Activated T-cell treated with anti-CD3 and anti-CD28 coated beads, Interleukin-2, amount 50 U/mL, for 72 hours (primary cell): ENCODE measurements at regions not wholly inside any gene's neighbourhood (a gene's known extent, or its start where the extent isn't known, plus 50 kb on each side); places are given as distances from the start of the nearest gene placed in this dataset.
A peak's percentile ranks its signal among the peaks of the same experiment; 100 is the strongest.

ENCODE experiments used
- ATAC-seq, 2 donors: fragments of 150-1000 bp; cut with Tn5 transposase; replicated peaks in 1 of 2; 2 replicates each; pipeline ENCODE4 v1.10.0; 2021; ENCODE audit warnings: moderate library complexity in 2 of 2, mild to moderate bottlenecking in 1 of 2
- DNase-seq, 2 donors: peaks; one replicate each; pipeline ENCODE4 v3.0.0; 2021 to 2022; ENCODE audit warnings: mixed read lengths in 1 of 2
- H3K27ac Mint-ChIP-seq: one replicate; pipeline ENCODE4 v1.8.0; 2022; ENCODE audit warnings: mild to moderate bottlenecking, moderate library complexity, mixed read lengths
- H3K27me3 Mint-ChIP-seq: one replicate; pipeline ENCODE4 v1.8.0; 2022; ENCODE audit warnings: low read depth, mixed read lengths
- H3K36me3 Mint-ChIP-seq, 2 donors: one replicate each; pipeline ENCODE4 v1.8.0; 2022; ENCODE audit warnings: mixed read lengths in 2 of 2, mild to moderate bottlenecking in 1 of 2; ENCODE audit not compliant: insufficient read depth in 2 of 2
- H3K4me1 Mint-ChIP-seq: one replicate; pipeline ENCODE4 v1.8.0; 2022; ENCODE audit warnings: low read depth, mixed read lengths
- H3K4me3 Mint-ChIP-seq, 2 donors: one replicate each; pipeline ENCODE4 v1.8.0; 2022; ENCODE audit warnings: mild to moderate bottlenecking in 2 of 2, mixed read lengths in 2 of 2, moderate library complexity in 2 of 2
- H3K9me3 Mint-ChIP-seq, 2 donors: one replicate each; pipeline ENCODE4 v1.8.0; 2022; ENCODE audit warnings: mixed read lengths in 2 of 2

DNA sequence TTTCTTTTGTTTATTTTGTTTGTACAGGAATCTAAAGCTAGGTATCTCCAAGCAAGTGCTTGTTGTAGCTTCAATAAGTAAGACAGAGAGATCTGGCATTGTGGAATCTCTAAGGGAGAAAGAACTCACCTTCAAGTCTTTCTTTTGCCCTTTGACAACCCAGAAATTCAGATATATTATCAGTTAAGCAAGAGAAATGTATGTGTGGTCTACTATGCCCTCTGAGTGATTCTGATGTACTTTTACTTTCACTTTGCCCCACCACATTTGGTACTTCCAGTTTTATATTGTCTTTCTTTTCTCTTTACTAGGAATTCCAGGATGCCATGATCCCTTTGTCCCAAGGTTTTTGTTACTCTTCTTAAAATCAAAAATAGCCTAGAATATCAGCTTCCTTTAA, 259.6 kb upstream of the PIK3C3 start:
- Mint-ChIP-seq H3K9me3 (peaks cover 0 to 3% of the 10 kb centered on the region in 2 donors), H3K4me3 (peak overlapping the region in 1 of 2 donors; percentile 80), H3K36me3 (no peaks in the 10 kb centered on the region), H3K4me1 (peaks cover 4% of the 10 kb centered on the region), H3K27ac (peak overlapping the region; percentile 74), H3K27me3 (no peaks in the 10 kb centered on the region)
- ATAC-seq, result no peak
- DNase-seq, result no peak

GRCh38 chr18:41693008-41693407, 262.0 kb upstream of the PIK3C3 start:
- DNase-seq (no peak), ATAC-seq (no peak)
- H3K36me3 Mint-ChIP-seq, result no peaks in the 10 kb centered on the region
- H3K27me3 Mint-ChIP-seq, result no peaks in the 10 kb centered on the region
- peaks cover 0 to 1% of the 10 kb centered on the region in 2 donors for H3K9me3 Mint-ChIP-seq
- no peak overlapping the region for H3K4me3 Mint-ChIP-seq
- no peak overlapping the region for H3K27ac Mint-ChIP-seq
- H3K4me1 Mint-ChIP-seq, result peaks cover 4% of the 10 kb centered on the region

DNA sequence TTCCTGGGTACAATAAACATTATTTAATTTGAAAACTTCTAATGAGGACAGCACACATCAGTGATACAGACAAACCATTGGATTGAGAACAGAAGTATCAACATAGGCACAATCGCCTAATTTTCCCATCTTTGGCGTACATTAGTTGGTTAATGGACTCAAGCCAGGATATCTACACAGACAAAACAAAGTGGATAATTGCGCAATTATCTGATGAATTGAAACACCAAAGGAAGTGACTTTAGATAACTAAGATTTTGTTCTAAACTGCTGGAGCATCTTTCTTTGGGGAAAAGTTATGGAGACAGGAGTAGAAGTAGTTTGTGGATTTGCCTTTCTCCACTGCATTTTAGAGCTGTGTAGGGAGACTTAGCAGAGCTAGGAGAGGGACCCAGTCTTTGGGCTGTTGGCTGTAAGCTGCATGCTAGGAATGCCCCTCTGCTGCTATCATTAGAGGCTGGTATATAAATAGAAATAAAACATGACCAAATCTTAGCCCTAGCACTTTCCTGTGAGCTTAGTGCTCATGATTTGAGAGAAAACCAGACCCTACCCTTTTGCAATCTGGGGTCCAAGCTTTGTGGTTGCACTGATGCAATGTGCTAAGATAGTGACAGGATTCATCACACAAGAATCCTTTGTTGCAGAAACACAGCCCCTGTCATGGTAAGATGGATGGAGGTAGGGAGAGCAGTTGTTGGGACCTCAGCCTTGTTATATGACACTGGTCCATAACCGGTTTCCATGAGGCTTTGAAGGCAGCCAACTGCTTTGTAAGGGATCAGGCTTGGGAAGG, 264.5 kb upstream of the PIK3C3 start:
- ATAC-seq (no peak), DNase-seq (no peak)
- Mint-ChIP-seq H3K27me3 (no peaks in the 10 kb centered on the region), H3K36me3 (no peaks in the 10 kb centered on the region), H3K27ac (no peak overlapping the region), H3K4me3 (no peak overlapping the region), H3K4me1 (peaks cover 1% of the 10 kb centered on the region), H3K9me3 (peaks cover 0 to under 1% of the 10 kb centered on the region in 2 donors)

- Mint-ChIP-seq H3K4me1 (no peaks in the 10 kb centered on the region), H3K36me3 (no peaks in the 10 kb centered on the region), H3K27ac (no peak overlapping the region), H3K4me3 (no peak overlapping the region), H3K9me3 (peaks cover 0 to 3% of the 10 kb centered on the region in 2 donors), H3K27me3 (no peaks in the 10 kb centered on the region)
- DNase-seq (no peak), ATAC-seq (no peak)
These were observed 267.9 kb upstream of the PIK3C3 start for GRCh38 chr18:41687138-41687537.

DNA sequence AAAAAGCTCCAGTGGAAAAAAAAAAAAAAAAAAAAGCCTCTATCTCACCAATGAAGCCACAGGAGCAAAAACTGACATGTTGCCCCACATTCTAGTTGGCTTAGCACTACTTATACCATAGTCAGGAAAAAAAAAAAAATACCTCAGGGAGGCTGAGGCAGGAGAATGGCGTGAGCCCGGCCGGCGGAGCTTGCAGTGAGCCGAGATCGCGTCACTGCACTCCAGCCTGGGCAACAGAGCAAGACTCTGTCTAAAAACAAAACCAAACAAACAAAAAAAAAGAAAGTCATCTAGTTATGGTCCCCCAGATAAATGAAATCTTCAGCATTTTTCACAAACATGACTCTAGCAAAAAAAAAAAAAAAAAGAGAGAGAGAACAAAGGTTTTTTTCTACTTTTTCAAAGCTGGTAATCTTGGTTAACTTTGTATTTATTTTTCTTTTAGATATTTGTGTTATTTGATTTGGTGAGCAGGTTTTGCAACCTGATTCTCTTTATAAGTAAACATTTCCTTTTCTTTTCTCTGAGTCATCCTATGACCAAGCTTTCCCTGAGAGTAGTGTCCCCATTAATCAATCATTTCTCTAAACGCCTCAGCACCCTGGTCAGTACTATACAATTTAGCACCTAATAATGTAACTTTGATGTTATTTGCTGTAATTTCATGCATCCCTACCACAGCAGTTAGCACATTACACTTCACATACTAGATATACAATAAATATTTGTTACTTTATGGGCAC, 273.7 kb upstream of the PIK3C3 start:
- Mint-ChIP-seq H3K4me3 (no peak overlapping the region), H3K4me1 (no peaks in the 10 kb centered on the region), H3K36me3 (no peaks in the 10 kb centered on the region), H3K27ac (no peak overlapping the region), H3K27me3 (no peaks in the 10 kb centered on the region), H3K9me3 (peaks cover 2 to 11% of the 10 kb centered on the region in 2 donors)
- DNase-seq, result no peak
- no peak for ATAC-seq

DNA sequence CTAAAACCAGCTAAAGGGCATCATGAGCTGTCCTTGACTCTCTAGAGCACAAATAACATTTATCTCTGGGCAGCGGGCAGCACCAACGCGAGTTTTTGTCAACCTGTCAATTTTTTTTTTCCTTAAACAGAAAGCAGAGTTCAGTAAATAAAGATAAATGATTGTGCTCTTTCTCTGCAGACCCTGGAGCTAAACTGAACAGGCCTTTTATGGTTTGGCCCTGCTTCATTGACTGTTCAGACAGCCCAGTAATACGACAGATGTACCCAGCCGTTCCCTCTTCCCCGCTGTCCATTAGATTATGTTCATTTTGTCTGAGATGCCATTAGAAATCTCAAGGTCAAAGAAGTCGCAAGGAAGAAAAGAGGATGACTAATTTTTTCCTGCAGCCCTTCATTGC, 280.5 kb upstream of the PIK3C3 start:
- ATAC-seq, result no peak
- Mint-ChIP-seq H3K4me1 (no peaks in the 10 kb centered on the region), H3K4me3 (no peak overlapping the region), H3K9me3 (peaks cover 4% of the 10 kb centered on the region in 2 donors), H3K27ac (no peak overlapping the region), H3K36me3 (no peaks in the 10 kb centered on the region), H3K27me3 (no peaks in the 10 kb centered on the region)
- no peak for DNase-seq

GRCh38 chr18:41666231-41666630, 288.8 kb upstream of the PIK3C3 start:
- Mint-ChIP-seq H3K9me3 (peaks cover 2 to 10% of the 10 kb centered on the region in 2 donors), H3K4me3 (no peak overlapping the region), H3K36me3 (no peaks in the 10 kb centered on the region), H3K27me3 (no peaks in the 10 kb centered on the region), H3K4me1 (no peaks in the 10 kb centered on the region), H3K27ac (no peak overlapping the region)
- no peak for DNase-seq
- ATAC-seq, result no peak

GRCh38 chr18:41665210-41665609, 289.8 kb upstream of the PIK3C3 start:
- Mint-ChIP-seq H3K4me3 (no peak overlapping the region), H3K4me1 (no peaks in the 10 kb centered on the region), H3K36me3 (no peaks in the 10 kb centered on the region), H3K27me3 (no peaks in the 10 kb centered on the region), H3K9me3 (peaks cover 3 to 10% of the 10 kb centered on the region in 2 donors), H3K27ac (no peak overlapping the region)
- DNase-seq (no peak), ATAC-seq (no peak)

GRCh38 chr18:41660654-41661053, 294.4 kb upstream of the PIK3C3 start:
- no peak for ATAC-seq
- Mint-ChIP-seq H3K36me3 (no peaks in the 10 kb centered on the region), H3K27ac (no peak overlapping the region), H3K9me3 (peaks cover 1 to 7% of the 10 kb centered on the region in 2 donors), H3K4me1 (no peaks in the 10 kb centered on the region), H3K4me3 (no peak overlapping the region), H3K27me3 (peaks cover under 1% of the 10 kb centered on the region)
- no peak for DNase-seq

DNA sequence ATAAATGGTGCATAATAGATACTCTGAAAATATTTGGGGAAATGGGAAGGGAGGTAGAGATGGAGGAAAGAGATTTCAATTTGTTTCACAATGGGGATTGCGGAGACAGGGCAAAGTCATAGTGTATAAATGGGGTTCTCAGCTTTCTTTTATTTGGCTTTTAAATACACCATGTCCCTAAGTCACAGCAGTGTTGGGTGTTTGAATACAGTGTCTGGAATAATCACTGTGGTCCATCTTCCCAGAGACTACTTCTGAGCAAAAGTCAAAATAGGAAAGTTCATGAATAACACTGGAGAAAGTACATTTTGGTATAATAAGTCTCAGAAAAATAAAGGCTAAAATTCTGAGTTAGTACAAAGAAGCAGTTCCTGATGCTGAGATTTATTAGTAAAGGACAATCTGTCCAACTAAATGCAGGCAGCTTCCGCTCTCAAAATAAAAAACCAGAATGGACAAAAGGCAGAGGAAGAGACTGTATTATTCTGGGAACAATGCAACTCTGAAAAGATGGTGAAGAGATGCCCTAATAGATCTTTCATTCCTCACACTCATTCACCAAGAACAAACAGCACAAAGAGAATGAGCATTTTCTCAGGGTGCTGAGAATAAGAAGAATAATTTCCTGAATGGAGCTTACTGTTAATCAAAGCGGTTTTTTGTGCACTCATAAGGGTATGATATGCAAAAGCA, 295.4 kb upstream of the PIK3C3 start:
- Mint-ChIP-seq H3K4me1 (no peaks in the 10 kb centered on the region), H3K9me3 (peaks cover 1 to 8% of the 10 kb centered on the region in 2 donors), H3K27ac (no peak overlapping the region), H3K36me3 (no peaks in the 10 kb centered on the region), H3K4me3 (no peak overlapping the region), H3K27me3 (peaks cover 6% of the 10 kb centered on the region)
- DNase-seq (no peak), ATAC-seq (no peak)

DNA sequence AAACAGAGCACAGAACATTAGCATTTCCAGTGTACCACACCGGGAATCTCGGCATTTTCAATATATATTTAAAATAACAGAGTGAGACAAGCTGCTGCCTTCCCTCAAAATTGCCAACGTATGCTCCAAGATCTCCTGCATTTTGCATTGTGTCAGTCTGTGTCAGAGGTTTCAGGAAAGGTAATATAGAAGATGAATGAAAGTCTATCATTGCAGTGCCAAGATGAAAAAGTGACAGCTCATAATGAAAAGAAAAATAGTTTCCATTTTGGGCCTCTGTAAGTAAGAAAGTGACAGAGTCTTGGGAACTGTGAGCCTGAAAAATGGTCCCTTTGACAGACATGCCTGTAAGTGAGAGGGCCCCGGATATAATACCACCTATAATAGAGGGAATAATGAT, 297.8 kb upstream of the PIK3C3 start:
- Mint-ChIP-seq H3K4me1 (no peaks in the 10 kb centered on the region), H3K27me3 (peaks cover 6% of the 10 kb centered on the region), H3K27ac (no peak overlapping the region), H3K36me3 (no peaks in the 10 kb centered on the region), H3K4me3 (no peak overlapping the region), H3K9me3 (peaks cover 1 to 6% of the 10 kb centered on the region in 2 donors)
- no peak for ATAC-seq
- DNase-seq, result no peak

- H3K4me3 Mint-ChIP-seq, result no peak overlapping the region
- no peaks in the 10 kb centered on the region for H3K36me3 Mint-ChIP-seq
- no peaks in the 10 kb centered on the region for H3K4me1 Mint-ChIP-seq
- H3K27me3 Mint-ChIP-seq, result peaks cover 6% of the 10 kb centered on the region
- DNase-seq (no peak), ATAC-seq (no peak)
- no peak overlapping the region for H3K27ac Mint-ChIP-seq
- peaks cover 0 to 4% of the 10 kb centered on the region in 2 donors for H3K9me3 Mint-ChIP-seq
These were observed 300.0 kb upstream of the PIK3C3 start for GRCh38 chr18:41655074-41655473.

GRCh38 chr18:41647914-41648313, 307.1 kb upstream of the PIK3C3 start:
- no peak for DNase-seq
- peaks cover 2 to 10% of the 10 kb centered on the region in 2 donors for H3K9me3 Mint-ChIP-seq
- no peak overlapping the region for H3K27ac Mint-ChIP-seq
- no peak for ATAC-seq
- H3K36me3 Mint-ChIP-seq, result no peaks in the 10 kb centered on the region
- H3K4me3 Mint-ChIP-seq, result no peak overlapping the region
- H3K4me1 Mint-ChIP-seq, result no peaks in the 10 kb centered on the region
- no peaks in the 10 kb centered on the region for H3K27me3 Mint-ChIP-seq
